Glutamatergic neuron (in vitro differentiated cells): ENCODE measurements at regions not wholly inside any gene's neighbourhood (a gene's known extent, or its start where the extent isn't known, plus 50 kb on each side); places are given as distances from the start of the nearest gene placed in this dataset.

Experiments
- DNase-seq: peaks from one replicate; pipeline ENCODE4 v3.0.0; 2022
- H3K27ac Mint-ChIP-seq: one replicate; pipeline ENCODE4 v1.8.0; 2020; ENCODE audit warnings: mild to moderate bottlenecking, mixed read lengths, inconsistent platforms; ENCODE audit not compliant: unreplicated experiment
- H3K27me3 Mint-ChIP-seq: one replicate; pipeline ENCODE4 v1.8.0; 2020; ENCODE audit warnings: mild to moderate bottlenecking, moderate library complexity, mixed read lengths, inconsistent platforms; ENCODE audit not compliant: unreplicated experiment
- H3K36me3 Mint-ChIP-seq: one replicate; pipeline ENCODE4 v1.8.0; 2020; ENCODE audit warnings: mild to moderate bottlenecking, mixed read lengths, inconsistent platforms; ENCODE audit not compliant: unreplicated experiment
- H3K4me1 Mint-ChIP-seq: one replicate; pipeline ENCODE4 v1.8.0; 2020; ENCODE audit warnings: mild to moderate bottlenecking, low read depth, mixed read lengths, inconsistent platforms; ENCODE audit not compliant: unreplicated experiment
- H3K4me3 Mint-ChIP-seq: one replicate; pipeline ENCODE4 v1.8.0; 2020; ENCODE audit warnings: mild to moderate bottlenecking, mixed read lengths, inconsistent platforms; ENCODE audit not compliant: unreplicated experiment
- H3K9me3 Mint-ChIP-seq: one replicate; pipeline ENCODE4 v1.8.0; 2020; ENCODE audit warnings: mild to moderate bottlenecking, moderate library complexity, mixed read lengths, inconsistent platforms; ENCODE audit not compliant: unreplicated experiment
- CTCF ChIP-seq: fragments of 200-600 bp; sonication (generic); IDR thresholded peaks from one replicate; pipeline ENCODE4 v1.5.0; 2021; ENCODE audit not compliant: partially characterized antibody, unreplicated experiment

- Mint-ChIP-seq H3K4me3 (no peak overlapping the region), H3K27me3 (peaks cover 7% of the 10 kb centered on the region), H3K27ac (no peak overlapping the region), H3K4me1 (peaks cover 24% of the 10 kb centered on the region), H3K9me3 (peaks cover 8% of the 10 kb centered on the region), H3K36me3 (peaks cover 9% of the 10 kb centered on the region)
- DNase-seq: no peak
- no peak for TF ChIP-seq CTCF
Observed at GRCh38 chr1:184141361-184141880, 89.9 kb downstream of the TSEN15 start.

- Mint-ChIP-seq H3K36me3 (peaks cover 5% of the 10 kb centered on the region), H3K4me3 (peak overlapping the region; percentile 67), H3K27ac (peak overlapping the region; percentile 93), H3K4me1 (peaks cover 30% of the 10 kb centered on the region), H3K9me3 (peaks cover 8% of the 10 kb centered on the region), H3K27me3 (peaks cover 7% of the 10 kb centered on the region)
- no peak for DNase-seq
- TF ChIP-seq CTCF: no peak
Observed at GRCh38 chr1:184143449-184143848, 91.9 kb downstream of the TSEN15 start.

- peaks cover 7% of the 10 kb centered on the region for H3K27me3 Mint-ChIP-seq
- peak overlapping the region; percentile 34 for H3K27ac Mint-ChIP-seq
- H3K9me3 Mint-ChIP-seq: peaks cover 8% of the 10 kb centered on the region
- H3K4me1 Mint-ChIP-seq: peaks cover 30% of the 10 kb centered on the region
- DNase-seq: no peak
- TF ChIP-seq CTCF: no peak
- no peak overlapping the region for H3K4me3 Mint-ChIP-seq
- peaks cover 5% of the 10 kb centered on the region for H3K36me3 Mint-ChIP-seq
Observed at GRCh38 chr1:184145083-184145482, 93.6 kb downstream of the TSEN15 start.

- no peak for TF ChIP-seq CTCF
- peaks cover 30% of the 10 kb centered on the region for H3K4me1 Mint-ChIP-seq
- H3K36me3 Mint-ChIP-seq: peaks cover 5% of the 10 kb centered on the region
- H3K9me3 Mint-ChIP-seq: peaks cover 8% of the 10 kb centered on the region
- H3K27ac Mint-ChIP-seq: no peak overlapping the region
- H3K4me3 Mint-ChIP-seq: no peak overlapping the region
- peaks cover 7% of the 10 kb centered on the region for H3K27me3 Mint-ChIP-seq
- no peak for DNase-seq
Observed at GRCh38 chr1:184146202-184146601, 94.7 kb downstream of the TSEN15 start.

- peaks cover 5% of the 10 kb centered on the region for H3K36me3 Mint-ChIP-seq
Observed at GRCh38 chr1:184150776-184151531, 99.4 kb downstream of the TSEN15 start.

More at GRCh38 chr1:184150776-184151531, 99.4 kb downstream of the TSEN15 start:
- no peak for TF ChIP-seq CTCF
- Mint-ChIP-seq H3K9me3 (peaks cover 13% of the 10 kb centered on the region), H3K4me1 (peaks cover 27% of the 10 kb centered on the region), H3K4me3 (no peak overlapping the region), H3K27me3 (peaks cover 10% of the 10 kb centered on the region), H3K27ac (no peak overlapping the region)
- DNase-seq: no peak
